Activated CD4-positive, alpha-beta memory T cell treated with anti-CD3 and anti-CD28 coated beads, Interleukin-2, amount 10 ng/mL, durations not matched to agents 7 days and 5 days (primary cell): ENCODE measurements at regions not wholly inside any gene's neighbourhood (a gene's known extent, or its start where the extent isn't known, plus 50 kb on each side); places are given as distances from the start of the nearest gene placed in this dataset.

Source experiments
- CTCF ChIA-PET: fragments of 350-600 bp; sonication (Branson Sonifier 250); formaldehyde crosslinking; loops from one replicate; lab custom pipeline; 2021; ENCODE audit warnings: antibody characterized with exemption, inconsistent platforms; lab: Charles Lee
- POLR2A ChIA-PET: fragments of 350-600 bp; sonication (Branson Sonifier 250); formaldehyde crosslinking; loops from one replicate; lab custom pipeline; 2021; ENCODE audit warnings: antibody characterized with exemption; lab: Charles Lee
- DNase-seq: peaks from one replicate; pipeline ENCODE4 v3.0.0-alpha.2; 2020
- H3K27ac Mint-ChIP-seq: one replicate; pipeline ENCODE4 v1.8.0; 2021; ENCODE audit warnings: mild to moderate bottlenecking, mixed read lengths
- H3K27me3 Mint-ChIP-seq: one replicate; pipeline ENCODE4 v1.8.0; 2021; ENCODE audit warnings: mixed read lengths
- H3K36me3 Mint-ChIP-seq: one replicate; pipeline ENCODE4 v1.8.0; 2021; ENCODE audit warnings: low read depth, mixed read lengths
- H3K4me1 Mint-ChIP-seq: one replicate; pipeline ENCODE4 v1.8.0; 2021; ENCODE audit warnings: mixed read lengths
- H3K4me3 Mint-ChIP-seq: one replicate; pipeline ENCODE4 v1.8.0; 2021; ENCODE audit warnings: mild to moderate bottlenecking, mixed read lengths
- H3K9me3 Mint-ChIP-seq: one replicate; pipeline ENCODE4 v1.8.0; 2021; ENCODE audit warnings: mixed read lengths

DNA sequence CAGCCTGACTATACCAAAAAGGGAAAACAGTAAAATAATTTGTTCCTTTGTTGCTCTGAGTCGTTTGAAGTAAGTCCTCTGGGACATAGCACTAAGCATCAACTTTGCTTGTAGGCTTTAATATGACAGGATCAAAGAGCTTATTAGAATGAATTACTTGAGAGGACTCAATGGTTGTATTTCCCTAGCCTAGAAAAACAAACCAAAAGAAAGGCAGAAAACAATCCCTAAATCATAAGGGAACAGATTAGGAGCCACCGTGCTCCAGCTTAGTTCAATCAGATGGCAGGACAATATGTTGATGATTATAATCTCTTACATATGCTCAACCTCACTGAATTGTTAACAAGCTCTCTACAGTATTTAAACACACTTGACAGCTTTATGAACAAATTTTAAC, 988.4 kb downstream of the FLRT2 start:
- CTCF ChIA-PET = no interaction called here
- Mint-ChIP-seq H3K36me3 (no peaks in the 10 kb centered on the region), H3K27ac (no peak overlapping the region), H3K9me3 (peaks cover 7% of the 10 kb centered on the region), H3K4me1 (no peaks in the 10 kb centered on the region), H3K4me3 (no peak overlapping the region), H3K27me3 (no peaks in the 10 kb centered on the region)
- POLR2A ChIA-PET = no interaction called here
- DNase-seq = no peak

- H3K27me3 Mint-ChIP-seq = no peaks in the 10 kb centered on the region
- no peak overlapping the region for H3K27ac Mint-ChIP-seq
- H3K4me1 Mint-ChIP-seq = no peaks in the 10 kb centered on the region
- ChIA-PET POLR2A (no interaction called here), CTCF (no interaction called here)
- no peaks in the 10 kb centered on the region for H3K36me3 Mint-ChIP-seq
- DNase-seq = no peak
- peaks cover 6% of the 10 kb centered on the region for H3K9me3 Mint-ChIP-seq
- H3K4me3 Mint-ChIP-seq = no peak overlapping the region
These were observed 985.3 kb downstream of the FLRT2 start for GRCh38 chr14:86515195-86515594.

GRCh38 chr14:86513564-86513963, 983.6 kb downstream of the FLRT2 start:
- CTCF ChIA-PET = no interaction called here
- Mint-ChIP-seq H3K27ac (no peak overlapping the region), H3K4me1 (no peaks in the 10 kb centered on the region), H3K9me3 (peaks cover 6% of the 10 kb centered on the region), H3K4me3 (no peak overlapping the region), H3K36me3 (no peaks in the 10 kb centered on the region), H3K27me3 (no peaks in the 10 kb centered on the region)
- no peak for DNase-seq
- POLR2A ChIA-PET = no interaction called here

GRCh38 chr14:86513056-86513455, 983.1 kb downstream of the FLRT2 start:
- no peak for DNase-seq
- Mint-ChIP-seq H3K27me3 (no peaks in the 10 kb centered on the region), H3K4me1 (no peaks in the 10 kb centered on the region), H3K36me3 (no peaks in the 10 kb centered on the region), H3K9me3 (peaks cover 6% of the 10 kb centered on the region), H3K4me3 (no peak overlapping the region), H3K27ac (no peak overlapping the region)
- CTCF ChIA-PET = no interaction called here
- POLR2A ChIA-PET = no interaction called here

GRCh38 chr14:86510491-86510890, 980.5 kb downstream of the FLRT2 start:
- Mint-ChIP-seq H3K4me1 (no peaks in the 10 kb centered on the region), H3K36me3 (no peaks in the 10 kb centered on the region), H3K9me3 (peaks cover 6% of the 10 kb centered on the region), H3K27me3 (no peaks in the 10 kb centered on the region), H3K4me3 (no peak overlapping the region), H3K27ac (no peak overlapping the region)
- DNase-seq = no peak
- POLR2A ChIA-PET = no interaction called here
- CTCF ChIA-PET = no interaction called here

DNA sequence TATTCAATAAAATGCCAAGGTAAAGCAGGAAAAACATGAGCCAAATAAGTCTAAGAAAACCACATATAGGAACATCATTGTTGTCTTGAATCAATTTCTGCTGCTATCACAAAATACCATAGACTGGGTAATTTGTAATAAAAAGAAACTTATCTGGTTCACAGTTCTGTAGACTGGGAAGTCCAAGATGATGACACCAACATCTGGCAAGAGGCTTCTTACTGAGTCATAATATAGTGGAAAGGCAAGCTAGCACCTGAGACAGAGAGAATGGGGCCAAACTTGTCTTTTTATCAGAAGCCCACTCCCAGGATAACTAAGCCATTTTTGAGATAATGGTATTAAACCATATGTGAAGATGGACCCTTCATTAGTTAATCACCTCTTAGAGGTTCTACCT, 975.9 kb downstream of the FLRT2 start:
- CTCF ChIA-PET = no interaction called here
- POLR2A ChIA-PET = no interaction called here
- H3K4me1 Mint-ChIP-seq = peaks cover 3% of the 10 kb centered on the region
- H3K9me3 Mint-ChIP-seq = peaks cover 3% of the 10 kb centered on the region
- DNase-seq = no peak
- H3K36me3 Mint-ChIP-seq = no peaks in the 10 kb centered on the region
- H3K27ac Mint-ChIP-seq = no peak overlapping the region
- H3K4me3 Mint-ChIP-seq = no peak overlapping the region
- H3K27me3 Mint-ChIP-seq = no peaks in the 10 kb centered on the region

DNA sequence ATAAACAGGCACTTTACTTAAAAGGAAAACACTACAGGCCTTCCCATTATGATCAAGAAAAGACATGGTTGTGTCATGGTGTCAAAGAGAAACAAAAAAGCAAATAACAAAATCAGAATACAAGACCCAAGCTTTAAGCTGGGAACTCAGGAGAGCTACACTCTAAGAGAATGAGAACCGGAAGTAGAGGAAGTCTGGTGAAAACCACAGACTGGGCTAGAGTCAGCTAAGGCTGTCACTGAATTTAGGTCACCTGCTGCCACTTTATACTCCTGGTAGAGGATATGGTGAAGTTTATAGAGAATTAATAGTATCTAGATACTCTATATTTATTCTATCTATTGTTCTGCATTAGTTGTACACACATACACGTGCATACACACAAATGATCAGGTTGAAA, 971.7 kb downstream of the FLRT2 start:
- no peaks in the 10 kb centered on the region for H3K36me3 Mint-ChIP-seq

GRCh38 chr14:86491743-86492142, 961.8 kb downstream of the FLRT2 start:
- ChIA-PET CTCF (no interaction called here), POLR2A (no interaction called here)
- no peaks in the 10 kb centered on the region for H3K27me3 Mint-ChIP-seq
- H3K27ac Mint-ChIP-seq = no peak overlapping the region
- H3K36me3 Mint-ChIP-seq = no peaks in the 10 kb centered on the region
- no peak overlapping the region for H3K4me3 Mint-ChIP-seq
- DNase-seq = no peak
- no peaks in the 10 kb centered on the region for H3K4me1 Mint-ChIP-seq
- peaks cover 3% of the 10 kb centered on the region for H3K9me3 Mint-ChIP-seq

More for the DNA sequence above, 971.7 kb downstream of the FLRT2 start:
- Mint-ChIP-seq H3K27ac (no peak overlapping the region), H3K27me3 (no peaks in the 10 kb centered on the region), H3K9me3 (peaks cover 4% of the 10 kb centered on the region), H3K4me3 (no peak overlapping the region), H3K4me1 (peaks cover 3% of the 10 kb centered on the region)
- POLR2A ChIA-PET = no interaction called here
- CTCF ChIA-PET = no interaction called here
- no peak for DNase-seq

DNA sequence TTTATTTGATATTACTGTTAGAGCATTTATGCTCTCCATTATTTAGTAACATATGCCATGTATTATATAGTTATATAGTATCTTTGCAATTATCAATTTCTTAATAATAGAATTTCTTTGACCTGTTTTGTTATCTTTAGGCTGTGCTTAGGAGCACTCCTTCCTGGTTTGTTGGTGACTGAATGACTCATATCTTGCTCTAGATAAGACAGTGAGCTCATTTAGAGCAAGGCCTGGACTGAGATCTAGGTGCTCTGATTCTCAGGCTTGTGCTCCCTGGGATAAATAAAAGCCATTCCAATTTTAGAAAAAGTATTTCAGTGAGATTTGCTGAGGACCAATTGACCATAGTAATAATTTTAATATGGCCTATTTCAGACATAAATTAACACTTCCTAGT, 951.2 kb downstream of the FLRT2 start:
- no peaks in the 10 kb centered on the region for H3K36me3 Mint-ChIP-seq
- peaks cover 5% of the 10 kb centered on the region for H3K9me3 Mint-ChIP-seq
- ChIA-PET POLR2A (no interaction called here), CTCF (no interaction called here)
- H3K27ac Mint-ChIP-seq = no peak overlapping the region
- H3K27me3 Mint-ChIP-seq = no peaks in the 10 kb centered on the region
- no peak overlapping the region for H3K4me3 Mint-ChIP-seq
- no peak for DNase-seq
- H3K4me1 Mint-ChIP-seq = no peaks in the 10 kb centered on the region

- no peak overlapping the region for H3K27ac Mint-ChIP-seq
- H3K9me3 Mint-ChIP-seq = no peaks in the 10 kb centered on the region
- no peaks in the 10 kb centered on the region for H3K36me3 Mint-ChIP-seq
- H3K27me3 Mint-ChIP-seq = no peaks in the 10 kb centered on the region
- no peak overlapping the region for H3K4me3 Mint-ChIP-seq
- H3K4me1 Mint-ChIP-seq = no peaks in the 10 kb centered on the region
- no peak for DNase-seq
- ChIA-PET POLR2A (no interaction called here), CTCF (interaction anchor here (1.4 kb wide), 1 partner anchor 9 kb away, joined by 3 read pairs; no protein-coding TSS in a partner anchor)
These were observed 934.4 kb downstream of the FLRT2 start for GRCh38 chr14:86464341-86464740.

- H3K9me3 Mint-ChIP-seq = peaks cover 6% of the 10 kb centered on the region
- no peak overlapping the region for H3K4me3 Mint-ChIP-seq
- POLR2A ChIA-PET = no interaction called here
- H3K27ac Mint-ChIP-seq = no peak overlapping the region
- H3K27me3 Mint-ChIP-seq = no peaks in the 10 kb centered on the region
- H3K36me3 Mint-ChIP-seq = no peaks in the 10 kb centered on the region
- H3K4me1 Mint-ChIP-seq = no peaks in the 10 kb centered on the region
- no peak for DNase-seq
- CTCF ChIA-PET = no interaction called here
These were observed 932.3 kb downstream of the FLRT2 start for GRCh38 chr14:86462193-86462753.

DNA sequence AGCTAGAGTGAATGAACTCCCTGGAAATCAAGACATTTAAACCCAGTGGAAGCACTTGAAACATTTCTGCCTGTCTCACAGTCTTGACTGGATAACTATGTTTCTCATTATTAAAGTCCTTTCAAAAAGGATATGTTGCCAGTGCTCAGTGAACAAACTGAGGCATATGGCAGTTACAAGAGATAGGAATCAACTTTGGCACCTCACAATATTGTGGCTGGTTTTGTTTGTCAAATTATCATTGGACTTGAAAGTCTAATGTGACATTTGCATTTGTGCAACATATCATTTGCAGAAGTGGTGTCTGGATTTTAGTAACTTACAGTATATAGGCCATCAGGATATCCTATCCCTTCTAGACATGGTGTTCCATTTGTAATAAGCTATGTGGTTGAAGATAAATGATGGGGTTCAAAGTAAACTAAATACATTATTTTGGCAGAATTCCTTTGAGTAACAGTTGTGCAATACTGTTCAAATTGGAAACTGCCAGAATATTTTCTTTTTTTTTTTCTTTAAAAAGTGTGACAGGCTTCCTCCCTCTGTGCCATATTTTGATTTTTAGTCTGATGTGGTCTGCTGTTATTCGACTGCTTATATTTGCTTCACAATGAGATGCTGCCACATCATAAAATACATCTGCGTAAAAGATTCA, 927.7 kb downstream of the FLRT2 start:
- Mint-ChIP-seq H3K4me1 (no peaks in the 10 kb centered on the region), H3K9me3 (peaks cover 6% of the 10 kb centered on the region), H3K36me3 (no peaks in the 10 kb centered on the region), H3K4me3 (no peak overlapping the region), H3K27me3 (no peaks in the 10 kb centered on the region), H3K27ac (no peak overlapping the region)
- CTCF ChIA-PET = no interaction called here
- POLR2A ChIA-PET = no interaction called here
- no peak for DNase-seq

DNA sequence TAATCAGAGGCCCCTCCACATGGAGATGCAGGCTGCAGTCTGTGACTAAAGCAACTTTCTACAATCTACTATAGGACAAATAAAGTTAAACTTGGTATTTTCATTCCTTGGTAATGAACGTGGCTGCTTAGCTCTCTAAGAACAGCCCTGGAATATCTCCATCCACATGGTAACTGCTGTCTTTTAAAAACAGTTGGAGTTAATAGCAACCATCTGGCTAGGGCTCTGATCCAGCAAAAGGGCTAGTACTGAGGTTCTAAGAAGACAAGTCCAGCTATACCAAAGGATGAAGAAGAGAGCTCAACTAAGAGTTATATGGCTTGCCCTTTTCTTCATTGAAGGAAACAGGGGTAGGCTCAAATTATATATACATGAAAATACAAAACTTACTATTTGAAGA, 920.1 kb downstream of the FLRT2 start:
- H3K4me3 Mint-ChIP-seq = no peak overlapping the region
- no peaks in the 10 kb centered on the region for H3K27me3 Mint-ChIP-seq
- H3K4me1 Mint-ChIP-seq = no peaks in the 10 kb centered on the region
- peaks cover 4% of the 10 kb centered on the region for H3K9me3 Mint-ChIP-seq
- no peaks in the 10 kb centered on the region for H3K36me3 Mint-ChIP-seq
- no peak overlapping the region for H3K27ac Mint-ChIP-seq
- POLR2A ChIA-PET = no interaction called here
- no peak for DNase-seq
- CTCF ChIA-PET = no interaction called here

GRCh38 chr14:86442135-86442534, 912.2 kb downstream of the FLRT2 start:
- POLR2A ChIA-PET = no interaction called here
- no peaks in the 10 kb centered on the region for H3K9me3 Mint-ChIP-seq
- CTCF ChIA-PET = no interaction called here
- H3K4me3 Mint-ChIP-seq = no peak overlapping the region
- no peaks in the 10 kb centered on the region for H3K27me3 Mint-ChIP-seq
- H3K27ac Mint-ChIP-seq = no peak overlapping the region
- no peak for DNase-seq
- no peaks in the 10 kb centered on the region for H3K4me1 Mint-ChIP-seq
- no peaks in the 10 kb centered on the region for H3K36me3 Mint-ChIP-seq
